Naive thymus-derived CD8-positive, alpha-beta T cell (primary cell): ENCODE measurements at regions not wholly inside any gene's neighbourhood (a gene's known extent, or its start where the extent isn't known, plus 50 kb on each side); places are given as distances from the start of the nearest gene placed in this dataset.
A peak's percentile ranks its signal among the peaks of the same experiment; 100 is the strongest.
"Not testable (repeated sequence)": the region's sequence is repeated elsewhere in the genome, so short reads cannot be mapped to it uniquely, and the experiment has no call there.

Experiments used
- ATAC-seq, 2 donors: fragments of 150-1000 bp; cut with Tn5 transposase in 1 of 2; sonication (Bioruptor Pico), chemical (Tn5 transposase) in 1 of 2; 1 replicate in 1 of 2; 2 replicates in 1 of 2; pipeline ENCODE4 v1.10.0; 2021; ENCODE audit warnings: mild to moderate bottlenecking in 2 of 2, moderate library complexity in 2 of 2
- POLR2A ChIA-PET: fragments of 350-600 bp; sonication (Branson Sonifier 250); formaldehyde crosslinking; loops from one replicate; lab custom pipeline; 2021; ENCODE audit warnings: antibody characterized with exemption; lab: Charles Lee
- DNase-seq, 10 donors: peaks; one replicate each; pipeline versions ENCODE4 v3.0.0 to v3.0.0-alpha.2; 2020 to 2022
- H3K27ac Mint-ChIP-seq, 10 donors: one replicate each; pipeline ENCODE4 v1.8.0; 2020 to 2022; ENCODE audit warnings: mild to moderate bottlenecking in 10 of 10, mixed read lengths in 10 of 10, moderate library complexity in 4 of 10, inconsistent platforms in 1 of 10
- H3K27me3 Mint-ChIP-seq, 5 donors: one replicate each; pipeline ENCODE4 v1.8.0; 2021 to 2022; ENCODE audit warnings: mixed read lengths in 5 of 5
- H3K36me3 Mint-ChIP-seq, 3 donors: one replicate each; pipeline ENCODE4 v1.8.0; 2020 to 2022; ENCODE audit warnings: mixed read lengths in 3 of 3, mild to moderate bottlenecking in 2 of 3, inconsistent platforms in 1 of 3
- H3K4me1 Mint-ChIP-seq, 4 donors: one replicate each; pipeline ENCODE4 v1.8.0; 2021 to 2022; ENCODE audit warnings: mixed read lengths in 4 of 4
- H3K4me3 Mint-ChIP-seq, 10 donors: one replicate each; pipeline ENCODE4 v1.8.0; 2020 to 2022; ENCODE audit warnings: mild to moderate bottlenecking in 10 of 10, mixed read lengths in 10 of 10, moderate library complexity in 6 of 10, inconsistent platforms in 1 of 10
- H3K9me3 Mint-ChIP-seq, 9 donors: one replicate each; pipeline ENCODE4 v1.8.0; 2020 to 2022; ENCODE audit warnings: mixed read lengths in 9 of 9, mild to moderate bottlenecking in 3 of 9, inconsistent platforms in 1 of 9, moderate library complexity in 1 of 9

DNA sequence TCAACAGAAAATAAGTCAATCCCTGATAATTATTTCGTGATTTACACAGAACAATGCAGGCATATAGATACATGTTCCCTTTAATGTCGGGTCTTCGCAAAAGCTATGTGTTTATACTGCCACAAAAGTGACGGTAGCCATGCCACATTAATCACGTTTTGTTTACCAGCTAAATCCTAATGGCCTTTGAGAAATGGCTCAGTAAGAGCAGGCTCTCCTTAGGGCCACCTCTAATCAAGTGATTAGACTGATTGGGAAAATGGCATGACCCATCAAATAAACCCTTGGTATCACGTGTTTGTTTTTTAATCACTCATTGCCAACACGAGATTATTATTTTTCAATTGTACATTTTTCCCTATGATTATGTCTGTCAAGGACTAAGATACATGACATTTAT lies 102.0 kb upstream of the USP25 start:
- no peak overlapping the region for H3K27ac Mint-ChIP-seq
- H3K36me3 Mint-ChIP-seq = no peaks in the 10 kb centered on the region
- POLR2A ChIA-PET = no interaction called here
- no peak for ATAC-seq
- peaks cover 0 to 12% (median 1%) of the 10 kb centered on the region in 5 donors for H3K27me3 Mint-ChIP-seq
- DNase-seq = no peak
- H3K4me3 Mint-ChIP-seq = no peak overlapping the region
- no peaks in the 10 kb centered on the region for H3K9me3 Mint-ChIP-seq
- H3K4me1 Mint-ChIP-seq = no peaks in the 10 kb centered on the region

DNA sequence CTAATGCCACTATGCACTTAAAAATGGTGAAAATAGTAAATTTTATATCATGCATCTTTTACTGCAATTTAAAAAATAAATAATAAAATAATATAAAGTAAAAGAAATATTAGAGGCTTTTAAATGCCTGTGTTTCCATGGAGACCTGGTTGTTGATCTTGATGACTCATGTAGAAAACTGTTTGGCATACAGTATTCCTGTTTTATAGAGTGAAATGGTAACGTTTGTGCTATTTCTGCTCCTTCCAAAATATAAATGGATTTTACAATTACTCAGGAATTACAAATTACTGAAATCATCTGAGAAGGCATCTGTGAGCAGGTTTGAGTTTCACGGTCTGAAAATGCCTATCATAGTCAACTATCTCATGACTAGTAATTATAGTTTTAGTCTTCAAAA lies 98.4 kb upstream of the USP25 start:
- no peak overlapping the region for H3K27ac Mint-ChIP-seq
- peaks cover 0 to 3% (median 0%) of the 10 kb centered on the region in 9 donors for H3K9me3 Mint-ChIP-seq
- POLR2A ChIA-PET = no interaction called here

DNA sequence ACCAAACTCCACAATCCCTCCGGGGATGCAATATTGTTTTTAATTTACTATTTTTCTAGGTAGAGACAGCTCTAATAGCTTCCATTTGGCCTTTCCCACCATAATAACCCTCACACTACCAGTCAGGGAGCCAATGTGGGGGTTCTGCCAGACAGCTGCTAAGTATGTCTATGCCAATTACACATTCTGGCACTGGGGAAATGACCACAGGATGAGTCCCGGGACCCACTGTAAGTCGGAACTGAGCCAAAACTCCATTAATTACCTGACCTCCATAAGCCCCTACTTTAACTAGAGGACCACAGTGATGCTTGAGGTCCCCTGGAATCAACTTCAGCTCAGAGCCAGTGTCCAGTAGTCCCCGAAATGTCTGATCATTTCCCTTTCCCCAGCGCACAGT lies 95.2 kb upstream of the USP25 start:
- POLR2A ChIA-PET = interaction anchor here (0.6 kb wide), 1 partner anchor 91 kb away, joined by 3 read pairs; no protein-coding TSS in a partner anchor
- DNase-seq, H3K27me3 Mint-ChIP-seq, H3K36me3 Mint-ChIP-seq, H3K9me3 Mint-ChIP-seq, ATAC-seq, H3K4me3 Mint-ChIP-seq, H3K4me1 Mint-ChIP-seq: not testable (repeated sequence)
- H3K27ac Mint-ChIP-seq = peak overlapping the region in 1 of 10 donors; percentile 61

More for the DNA sequence above, 98.4 kb upstream of the USP25 start:
- DNase-seq = no peak
- H3K27me3 Mint-ChIP-seq = peaks cover 0 to 1% (median 0%) of the 10 kb centered on the region in 5 donors
- no peak for ATAC-seq
- H3K4me1 Mint-ChIP-seq = no peaks in the 10 kb centered on the region
- H3K36me3 Mint-ChIP-seq = no peaks in the 10 kb centered on the region
- H3K4me3 Mint-ChIP-seq = no peak overlapping the region

DNA sequence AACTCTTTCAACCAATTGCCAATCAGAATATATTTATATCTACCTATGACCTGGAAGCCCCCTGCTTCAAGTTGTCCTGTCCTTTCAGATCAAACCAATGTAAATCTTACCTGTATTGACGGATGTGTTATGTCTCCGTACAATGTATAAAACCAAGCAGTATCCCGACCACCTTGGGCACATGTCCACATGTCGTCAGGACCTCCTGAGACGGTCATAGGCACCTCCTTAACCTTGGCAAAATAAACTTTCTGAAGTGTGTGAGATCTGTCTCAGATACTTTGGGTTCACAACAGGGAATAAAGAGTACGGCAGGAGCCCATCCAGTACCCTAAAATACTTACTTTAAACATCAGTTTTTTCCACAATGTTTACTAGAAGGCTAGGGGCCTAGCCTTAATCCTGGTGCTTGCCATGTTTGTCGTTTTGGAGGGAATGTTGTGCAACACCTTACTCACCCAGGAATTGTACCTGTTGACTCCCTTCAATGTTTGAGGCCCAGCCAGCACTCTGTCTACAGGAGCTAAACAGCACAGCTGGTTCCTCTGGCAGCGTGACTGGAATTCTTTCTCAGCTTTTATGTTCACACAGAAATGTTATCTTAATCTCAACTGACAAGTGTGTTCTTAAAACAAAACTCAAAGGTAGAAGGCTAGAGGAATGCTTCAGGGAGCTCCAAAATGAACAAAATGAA lies 90.8 kb upstream of the USP25 start:
- Mint-ChIP-seq H3K4me1 (no peaks in the 10 kb centered on the region), H3K27ac (no peak overlapping the region), H3K36me3 (no peaks in the 10 kb centered on the region), H3K27me3 (no peaks in the 10 kb centered on the region), H3K9me3 (no peaks in the 10 kb centered on the region), H3K4me3 (no peak overlapping the region)
- DNase-seq (no peak), ATAC-seq (no peak)
- POLR2A ChIA-PET = no interaction called here

DNA sequence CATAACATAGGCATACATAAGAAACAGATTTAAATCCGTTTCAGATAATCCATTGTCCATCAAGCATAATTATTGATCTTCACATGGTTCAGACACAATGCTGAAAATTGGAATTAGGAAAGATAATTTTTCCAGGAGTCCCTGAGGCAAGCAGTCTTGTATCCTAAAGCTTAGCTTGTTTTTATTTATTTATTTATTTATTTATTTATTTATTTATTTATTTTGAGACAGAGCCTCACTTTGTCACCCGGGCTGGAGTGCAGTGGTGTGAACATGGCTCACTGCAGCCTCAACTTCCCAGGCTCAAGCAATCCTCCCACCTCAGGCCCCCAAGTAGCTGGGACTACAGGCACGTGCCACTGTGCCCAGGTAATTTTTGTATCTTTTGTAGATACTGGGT lies 89.7 kb upstream of the USP25 start:
- POLR2A ChIA-PET, ATAC-seq, DNase-seq, H3K4me1 Mint-ChIP-seq, H3K9me3 Mint-ChIP-seq, H3K27ac Mint-ChIP-seq, H3K4me3 Mint-ChIP-seq, H3K36me3 Mint-ChIP-seq, H3K27me3 Mint-ChIP-seq: not testable (repeated sequence)

DNA sequence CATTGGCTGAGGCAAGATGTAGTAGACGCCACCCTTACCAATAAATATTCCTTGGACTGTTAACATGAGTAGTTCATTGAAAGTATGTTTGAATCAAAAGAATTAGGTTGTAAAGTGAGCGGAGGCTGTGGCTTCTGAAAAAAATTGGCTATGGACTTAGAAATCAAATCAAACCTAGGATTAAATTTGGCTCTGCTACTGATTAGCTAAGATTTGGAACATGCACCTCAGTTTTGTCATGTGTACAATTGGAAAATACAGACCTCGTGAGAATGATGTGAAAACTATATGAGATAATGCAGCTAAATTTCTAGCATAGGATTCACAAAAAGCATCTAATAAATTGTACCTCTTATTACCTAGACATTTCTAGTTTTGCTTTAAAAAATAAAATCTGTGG lies 85.3 kb upstream of the USP25 start:
- Mint-ChIP-seq H3K4me3 (no peak overlapping the region), H3K27me3 (no peaks in the 10 kb centered on the region), H3K4me1 (no peaks in the 10 kb centered on the region), H3K27ac (no peak overlapping the region), H3K9me3 (peaks cover 0 to 2% (median 0%) of the 10 kb centered on the region in 9 donors), H3K36me3 (peaks cover 0 to 2% (median 0%) of the 10 kb centered on the region in 3 donors)
- POLR2A ChIA-PET = no interaction called here
- no peak for DNase-seq
- no peak for ATAC-seq

DNA sequence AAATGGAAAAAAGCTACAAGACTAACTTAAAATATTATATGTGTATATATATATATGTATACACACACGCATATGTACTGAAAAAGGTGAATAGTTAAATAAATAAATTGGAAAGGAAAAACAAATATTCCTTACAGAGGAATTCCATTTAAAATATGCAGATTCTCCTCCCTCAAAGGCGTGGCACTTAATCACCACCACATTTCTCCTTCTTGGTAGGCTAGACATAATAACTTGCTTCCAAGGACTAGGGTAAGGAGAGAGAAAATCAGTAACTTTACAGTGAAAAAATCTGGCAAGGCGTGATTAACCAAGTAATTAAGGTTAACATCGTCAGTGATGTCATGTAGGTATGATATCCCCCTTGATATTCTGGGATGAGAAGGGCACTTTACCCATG lies 84.0 kb upstream of the USP25 start:
- H3K9me3 Mint-ChIP-seq = peaks cover 0 to 2% (median 0%) of the 10 kb centered on the region in 9 donors
- no peak for ATAC-seq
- H3K36me3 Mint-ChIP-seq = peaks cover 0 to 2% (median 0%) of the 10 kb centered on the region in 3 donors
- no peak for DNase-seq
- POLR2A ChIA-PET = no interaction called here
- H3K27me3 Mint-ChIP-seq = no peaks in the 10 kb centered on the region
- no peaks in the 10 kb centered on the region for H3K4me1 Mint-ChIP-seq
- no peak overlapping the region for H3K4me3 Mint-ChIP-seq
- H3K27ac Mint-ChIP-seq = no peak overlapping the region

DNA sequence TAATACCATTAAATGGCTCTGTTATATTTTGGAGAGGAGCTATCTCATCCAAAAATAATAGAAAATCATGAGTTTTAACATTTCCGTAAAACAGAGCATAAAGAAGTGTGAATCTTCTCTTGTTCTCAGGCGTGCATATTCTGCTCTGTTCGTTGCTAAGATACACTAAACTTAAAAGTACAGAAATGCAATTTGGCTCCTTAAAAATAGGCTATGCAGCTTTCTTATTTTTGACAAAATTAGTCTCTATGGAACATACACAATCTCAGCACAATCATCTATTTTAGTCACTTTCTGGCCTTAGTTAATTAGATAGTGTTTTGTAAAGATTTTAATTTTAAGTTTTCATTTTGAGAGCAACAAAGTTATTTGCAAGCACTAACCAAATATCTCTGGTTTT lies 79.0 kb upstream of the USP25 start:
- ATAC-seq (no peak), DNase-seq (no peak)
- peaks cover 0 to 2% (median 0%) of the 10 kb centered on the region in 9 donors for H3K9me3 Mint-ChIP-seq
- peaks cover 0 to 3% (median 0%) of the 10 kb centered on the region in 5 donors for H3K27me3 Mint-ChIP-seq
- H3K27ac Mint-ChIP-seq = no peak overlapping the region
- no peaks in the 10 kb centered on the region for H3K4me1 Mint-ChIP-seq
- H3K4me3 Mint-ChIP-seq = no peak overlapping the region
- POLR2A ChIA-PET = no interaction called here
- H3K36me3 Mint-ChIP-seq = peaks cover 0 to 2% (median 0%) of the 10 kb centered on the region in 3 donors

DNA sequence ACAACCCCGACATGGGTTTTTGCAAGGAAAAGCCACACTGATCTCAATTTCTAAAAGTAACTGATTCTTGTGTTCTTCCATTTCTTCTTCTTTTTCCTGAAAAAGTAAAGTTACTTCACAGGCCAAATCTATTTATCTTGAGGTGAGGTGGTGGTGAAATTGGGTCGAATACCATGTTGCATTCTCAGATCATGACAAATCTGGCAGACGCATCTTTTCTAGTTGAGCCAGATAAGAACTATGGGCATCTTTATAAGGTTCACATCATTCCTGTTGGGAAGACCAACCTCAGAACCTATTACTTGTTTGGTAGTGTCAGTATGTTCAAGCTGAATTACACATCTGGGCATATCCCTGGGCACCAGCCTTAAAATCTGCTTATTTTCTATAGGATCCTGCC lies 78.6 kb upstream of the USP25 start:
- H3K36me3 Mint-ChIP-seq = peaks cover 0 to 2% (median 0%) of the 10 kb centered on the region in 3 donors
- H3K27ac Mint-ChIP-seq = no peak overlapping the region
- DNase-seq = no peak
- peaks cover 0 to 2% (median 0%) of the 10 kb centered on the region in 9 donors for H3K9me3 Mint-ChIP-seq
- no peak for ATAC-seq
- H3K4me3 Mint-ChIP-seq = no peak overlapping the region
- peaks cover 0 to 3% (median 0%) of the 10 kb centered on the region in 5 donors for H3K27me3 Mint-ChIP-seq
- H3K4me1 Mint-ChIP-seq = no peaks in the 10 kb centered on the region
- POLR2A ChIA-PET = no interaction called here

DNA sequence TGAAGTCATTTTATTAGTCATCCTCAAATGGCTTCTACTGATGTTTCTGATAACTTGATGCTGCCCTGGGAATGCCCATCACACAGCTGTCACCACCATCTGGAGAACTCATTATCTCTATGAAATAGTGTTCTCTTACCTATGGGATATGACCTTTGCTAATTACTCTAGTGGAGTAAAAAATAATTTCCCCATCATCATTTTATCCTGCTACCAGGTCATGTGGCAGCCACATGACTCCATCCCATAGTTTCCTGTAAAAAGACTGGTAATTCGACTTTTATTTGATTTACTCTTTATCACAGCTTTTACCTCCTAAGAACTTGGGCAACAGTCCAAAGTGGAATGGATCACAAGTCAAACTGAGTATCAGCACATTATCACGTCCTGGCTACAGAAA lies 76.1 kb upstream of the USP25 start:
- Mint-ChIP-seq H3K27ac (no peak overlapping the region), H3K4me3 (no peak overlapping the region), H3K9me3 (peaks cover 0 to 3% (median 0%) of the 10 kb centered on the region in 9 donors), H3K4me1 (no peaks in the 10 kb centered on the region), H3K36me3 (no peaks in the 10 kb centered on the region), H3K27me3 (peaks cover 0 to 3% (median 0%) of the 10 kb centered on the region in 5 donors)
- ATAC-seq = no peak
- POLR2A ChIA-PET = no interaction called here
- DNase-seq = no peak

DNA sequence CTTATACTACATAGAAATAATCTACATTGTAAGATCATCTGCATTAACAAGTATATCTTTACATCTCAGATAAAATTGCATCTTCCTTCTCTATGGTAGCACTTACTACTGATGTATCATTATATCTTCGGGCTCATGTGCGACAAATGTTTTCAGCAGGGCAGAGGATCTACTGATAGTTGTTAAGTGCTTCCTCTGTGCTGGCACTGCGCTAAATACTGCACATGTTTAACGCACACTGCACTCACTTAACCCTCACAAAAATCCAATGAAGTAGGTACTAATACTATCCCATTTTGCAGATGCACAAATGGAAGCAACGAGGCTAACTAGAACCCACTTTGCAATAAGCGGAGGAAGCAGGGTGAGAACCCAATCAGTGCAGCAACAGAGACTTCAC lies 75.6 kb upstream of the USP25 start:
- no peak overlapping the region for H3K4me3 Mint-ChIP-seq
- DNase-seq (no peak), ATAC-seq (no peak)
- POLR2A ChIA-PET = no interaction called here
- no peaks in the 10 kb centered on the region for H3K4me1 Mint-ChIP-seq
- no peak overlapping the region for H3K27ac Mint-ChIP-seq
- H3K36me3 Mint-ChIP-seq = no peaks in the 10 kb centered on the region
- peaks cover 0 to 3% (median 0%) of the 10 kb centered on the region in 5 donors for H3K27me3 Mint-ChIP-seq
- H3K9me3 Mint-ChIP-seq = peaks cover 0 to 3% (median 0%) of the 10 kb centered on the region in 9 donors

DNA sequence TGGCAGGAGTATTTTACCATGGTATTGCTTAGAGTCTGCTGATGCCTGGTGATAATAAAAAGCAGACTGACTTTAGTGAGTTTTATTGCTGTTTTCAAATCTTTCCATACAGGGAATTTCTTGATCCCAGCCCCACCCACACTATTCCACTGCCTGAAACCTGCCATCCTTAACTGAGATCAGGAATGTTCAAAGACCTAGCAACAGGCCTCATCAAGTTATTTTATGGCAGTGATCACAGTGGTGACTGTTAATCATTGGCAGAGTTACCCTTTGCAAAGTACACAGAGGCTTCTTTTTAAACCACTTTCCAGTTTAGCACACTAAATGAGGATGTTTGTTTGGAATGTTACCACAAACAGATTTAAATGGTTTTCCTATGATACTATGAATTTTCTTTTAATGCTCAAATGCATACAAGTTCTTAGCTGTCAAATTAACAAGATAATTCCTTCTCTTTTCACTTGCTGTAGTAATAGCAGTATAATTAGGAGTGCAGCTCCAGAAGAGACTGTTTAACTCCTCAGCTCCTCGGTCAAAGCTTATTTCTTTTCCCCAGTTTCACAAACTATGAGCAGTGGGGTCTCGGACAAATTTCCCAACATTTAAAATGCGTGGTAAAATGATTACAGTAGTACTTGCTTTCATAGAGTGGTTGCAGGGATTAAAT lies 69.9 kb upstream of the USP25 start:
- no peak for DNase-seq
- no peak for ATAC-seq
- no peaks in the 10 kb centered on the region for H3K36me3 Mint-ChIP-seq
- POLR2A ChIA-PET = interaction anchor here (0.7 kb wide), 1 partner anchor 14 kb away, joined by 3 read pairs; no protein-coding TSS in a partner anchor
- H3K27me3 Mint-ChIP-seq = peaks cover 0 to 4% (median 0%) of the 10 kb centered on the region in 5 donors
- no peaks in the 10 kb centered on the region for H3K4me1 Mint-ChIP-seq
- H3K9me3 Mint-ChIP-seq = peaks cover 0 to 3% (median 0%) of the 10 kb centered on the region in 9 donors
- no peak overlapping the region for H3K27ac Mint-ChIP-seq
- H3K4me3 Mint-ChIP-seq = no peak overlapping the region

DNA sequence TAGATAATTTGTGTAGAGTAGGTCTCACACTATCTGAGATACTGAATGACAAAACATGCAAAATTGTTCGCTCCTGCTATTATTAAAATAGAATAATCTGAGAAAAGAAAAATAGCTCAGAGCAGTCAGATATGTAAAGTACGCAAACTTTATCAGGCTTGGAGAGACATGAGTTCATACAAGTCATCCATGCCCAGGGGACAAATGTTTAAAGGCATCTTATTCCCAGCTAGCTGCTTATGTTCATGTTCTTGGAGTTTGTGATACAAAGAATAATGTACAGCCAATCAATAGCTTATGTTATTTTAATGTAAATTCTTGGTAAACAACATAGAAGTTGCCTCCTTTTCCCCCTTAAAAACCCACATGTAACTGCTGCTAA lies 69.4 kb upstream of the USP25 start:
- Mint-ChIP-seq H3K9me3 (peaks cover 0 to 3% (median 0%) of the 10 kb centered on the region in 9 donors), H3K4me1 (no peaks in the 10 kb centered on the region), H3K4me3 (no peak overlapping the region), H3K36me3 (no peaks in the 10 kb centered on the region), H3K27me3 (peaks cover 0 to 4% (median 0%) of the 10 kb centered on the region in 5 donors), H3K27ac (no peak overlapping the region)
- no peak for ATAC-seq
- no peak for DNase-seq
- POLR2A ChIA-PET = interaction anchor here (0.7 kb wide), 1 partner anchor 14 kb away, joined by 3 read pairs; no protein-coding TSS in a partner anchor
